ENCODE measurements at regions not wholly inside any gene's neighbourhood (a gene's known extent, or its start where the extent isn't known, plus 50 kb on each side); places are given as distances from the start of the nearest gene placed in this dataset.

DNA sequence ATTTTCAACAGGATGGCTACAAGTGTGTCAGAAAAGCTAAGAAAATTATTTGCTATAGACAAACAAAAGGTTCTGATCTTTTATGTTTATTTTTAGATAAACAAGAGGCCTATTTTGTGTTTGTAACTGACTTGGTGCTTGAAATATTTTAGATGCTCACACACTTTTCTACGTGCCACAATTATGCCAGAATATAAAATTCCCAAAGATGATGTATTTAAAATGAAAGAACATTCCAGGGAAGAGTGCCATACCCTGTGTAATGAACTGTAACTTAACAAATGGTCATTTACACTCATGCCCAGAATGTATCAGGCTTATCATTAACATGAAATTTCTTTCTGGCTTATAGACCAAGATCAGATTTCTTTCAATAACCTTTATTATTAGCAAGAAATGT, 144.9 kb upstream of the MTPN start:
- Histone ChIP-seq H3K27me3 (ENCODE audit: control insufficient read depth, insufficient read depth, low read length) (no peaks in the 10 kb centered on the region), H3K9me3 (ENCODE audit: control insufficient read depth, insufficient read depth, low read length) (no peaks in the 10 kb centered on the region), H3K14ac (replicated peaks; ENCODE audit: low read depth, low read length) (no peak overlapping the region), H2BK15ac (ENCODE audit: low read depth, low read length) (no peak overlapping the region), H3K79me1 (ENCODE audit: low read depth in 1 of 2, low read length in 2 of 2) (no peaks in the 10 kb centered on the region), H4K20me1 (ENCODE audit: insufficient read depth, low read length) (no peaks in the 10 kb centered on the region), H4K8ac (ENCODE audit: low read depth in 2 of 2, low read length in 2 of 2) (no peak overlapping the region), H2AFZ (replicated peaks; ENCODE audit: low read length, poor library complexity) (no peak overlapping the region), H3K18ac (ENCODE audit: low read depth, low read length) (no peak overlapping the region), H2AK5ac (ENCODE audit: low read depth, low read length) (no peak overlapping the region), H4K91ac (ENCODE audit: insufficient read depth, low read depth, low read length) (no peak overlapping the region), H3K4me2 (ENCODE audit: low read depth, low read length) (no peak overlapping the region), H3K56ac (ENCODE audit: extremely low read depth, insufficient read depth, low read length) (no peak overlapping the region), H2AK9ac (replicated peaks; ENCODE audit: low read depth, low read length, poor library complexity) (no peak overlapping the region), H3K4me1 (ENCODE audit: control insufficient read depth, insufficient read depth, low read length) (no peaks in the 10 kb centered on the region), H3K27ac (ENCODE audit: insufficient read depth, low read length) (no peak overlapping the region), H3K4ac (ENCODE audit: low read depth, low read length) (no peak overlapping the region), H3K9me1 (ENCODE audit: insufficient read depth, low read length) (no peaks in the 10 kb centered on the region), H3K4me3 (ENCODE audit: insufficient read depth, low read depth, low read length) (no peak overlapping the region), H3K36me3 (ENCODE audit: control insufficient read depth, insufficient read depth, low read length) (no peaks in the 10 kb centered on the region), H2BK120ac (ENCODE audit: low read depth, low read length) (no peak overlapping the region), H2BK5ac (ENCODE audit: low read depth, low read length, poor library complexity, severe bottlenecking) (no peak overlapping the region), H3K23ac (ENCODE audit: low read depth, low read length) (no peak overlapping the region), H3K9ac (ENCODE audit: low read depth, low read length) (no peak overlapping the region), H2BK20ac (ENCODE audit: low read depth, low read length) (no peak overlapping the region), H4K5ac (ENCODE audit: low read depth, low read length) (no peak overlapping the region)
- DNase-seq (no peak), ATAC-seq (ENCODE audit: low read depth) (no peak)
- ChIA-PET CTCF (no interaction called here), POLR2A (ENCODE audit: unreplicated experiment) (no interaction called here)
- dilution Hi-C loops (cut with HindIII; ENCODE audit: low sequenced_read_pairs, unreplicated experiment) (no loop called here), in situ Hi-C loops (cut with MboI; ENCODE audit: low sequenced_read_pairs) (loop anchor here (25.0 kb wide), 1 partner anchor 1490 kb away; no protein-coding TSS in a partner anchor), intact Hi-C loops (cut with micrococcal nuclease) (no loop called here)
- no CpG with 5 or more reads among the region's 1 CpG for WGBS, 2 experiments (ENCODE audit: extremely low coverage in 2 of 2, insufficient read length in 1 of 2)
- TF ChIP-seq MAFK (IDR thresholded peaks at IDR 0.05; ENCODE audit: low read depth, low read length), result no peak
- no peak for TF ChIP-seq CEBPB (IDR thresholded peaks at IDR 0.05; ENCODE audit: low read depth, low read length)
- no peak for TF ChIP-seq MXI1 (IDR thresholded peaks at IDR 0.05; ENCODE audit: borderline replicate concordance, low read depth, low read length)
- no peak for TF ChIP-seq RFX5 (IDR thresholded peaks at IDR 0.05; ENCODE audit: low read depth, low read length)
- TF ChIP-seq RCOR1 (IDR thresholded peaks at IDR 0.05; ENCODE audit: insufficient replicate concordance, low read length), result no peak
- TF ChIP-seq BHLHE40 (IDR thresholded peaks at IDR 0.05; ENCODE audit: low read depth, low read length), result no peak
- no peak for TF ChIP-seq CHD1 (IDR thresholded peaks at IDR 0.05; ENCODE audit: low read depth, low read length)
- TF ChIP-seq POLR2A (IDR thresholded peaks at IDR 0.05; ENCODE audit: low read depth, low read length), result no peak
- TF ChIP-seq FOS (IDR thresholded peaks at IDR 0.05; ENCODE audit: low read depth, low read length), result no peak
- TF ChIP-seq, protein P1, sequence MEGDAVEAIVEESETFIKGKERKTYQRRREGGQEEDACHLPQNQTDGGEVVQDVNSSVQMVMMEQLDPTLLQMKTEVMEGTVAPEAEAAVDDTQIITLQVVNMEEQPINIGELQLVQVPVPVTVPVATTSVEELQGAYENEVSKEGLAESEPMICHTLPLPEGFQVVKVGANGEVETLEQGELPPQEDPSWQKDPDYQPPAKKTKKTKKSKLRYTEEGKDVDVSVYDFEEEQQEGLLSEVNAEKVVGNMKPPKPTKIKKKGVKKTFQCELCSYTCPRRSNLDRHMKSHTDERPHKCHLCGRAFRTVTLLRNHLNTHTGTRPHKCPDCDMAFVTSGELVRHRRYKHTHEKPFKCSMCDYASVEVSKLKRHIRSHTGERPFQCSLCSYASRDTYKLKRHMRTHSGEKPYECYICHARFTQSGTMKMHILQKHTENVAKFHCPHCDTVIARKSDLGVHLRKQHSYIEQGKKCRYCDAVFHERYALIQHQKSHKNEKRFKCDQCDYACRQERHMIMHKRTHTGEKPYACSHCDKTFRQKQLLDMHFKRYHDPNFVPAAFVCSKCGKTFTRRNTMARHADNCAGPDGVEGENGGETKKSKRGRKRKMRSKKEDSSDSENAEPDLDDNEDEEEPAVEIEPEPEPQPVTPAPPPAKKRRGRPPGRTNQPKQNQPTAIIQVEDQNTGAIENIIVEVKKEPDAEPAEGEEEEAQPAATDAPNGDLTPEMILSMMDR (conservative IDR thresholded peaks at IDR 0.05; ENCODE audit: low read depth, low read length), result no peak
- TF ChIP-seq SMC3 (IDR thresholded peaks at IDR 0.05; ENCODE audit: low read depth, low read length), result no peak
- no peak for TF ChIP-seq MAZ (IDR thresholded peaks at IDR 0.05; ENCODE audit: borderline replicate concordance, low read depth, low read length)
- TF ChIP-seq NFE2L2 (IDR thresholded peaks at IDR 0.05; ENCODE audit: low read depth, low read length), result no peak
- TF ChIP-seq, protein P2, sequence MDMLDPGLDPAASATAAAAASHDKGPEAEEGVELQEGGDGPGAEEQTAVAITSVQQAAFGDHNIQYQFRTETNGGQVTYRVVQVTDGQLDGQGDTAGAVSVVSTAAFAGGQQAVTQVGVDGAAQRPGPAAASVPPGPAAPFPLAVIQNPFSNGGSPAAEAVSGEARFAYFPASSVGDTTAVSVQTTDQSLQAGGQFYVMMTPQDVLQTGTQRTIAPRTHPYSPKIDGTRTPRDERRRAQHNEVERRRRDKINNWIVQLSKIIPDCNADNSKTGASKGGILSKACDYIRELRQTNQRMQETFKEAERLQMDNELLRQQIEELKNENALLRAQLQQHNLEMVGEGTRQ (IDR thresholded peaks at IDR 0.05; ENCODE audit: low read depth, low read length), result no peak
- TF ChIP-seq, protein P3, sequence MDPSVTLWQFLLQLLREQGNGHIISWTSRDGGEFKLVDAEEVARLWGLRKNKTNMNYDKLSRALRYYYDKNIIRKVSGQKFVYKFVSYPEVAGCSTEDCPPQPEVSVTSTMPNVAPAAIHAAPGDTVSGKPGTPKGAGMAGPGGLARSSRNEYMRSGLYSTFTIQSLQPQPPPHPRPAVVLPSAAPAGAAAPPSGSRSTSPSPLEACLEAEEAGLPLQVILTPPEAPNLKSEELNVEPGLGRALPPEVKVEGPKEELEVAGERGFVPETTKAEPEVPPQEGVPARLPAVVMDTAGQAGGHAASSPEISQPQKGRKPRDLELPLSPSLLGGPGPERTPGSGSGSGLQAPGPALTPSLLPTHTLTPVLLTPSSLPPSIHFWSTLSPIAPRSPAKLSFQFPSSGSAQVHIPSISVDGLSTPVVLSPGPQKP (IDR thresholded peaks at IDR 0.05; ENCODE audit: borderline replicate concordance, low read depth, low read length), result no peak
- TF ChIP-seq RAD21 (IDR thresholded peaks at IDR 0.05; ENCODE audit: low read length), result no peak
- no TSS peak for BruUV-seq (replicated peaks)
